Stimulated activated CD4-positive, alpha-beta T cell treated with anti-CD3 and anti-CD28 coated beads, Interleukin-12 subunit alpha, Interleukin-12 subunit beta, amount 100 ng/mL, for 48 hours (primary cell): ENCODE measurements at regions not wholly inside any gene's neighbourhood (a gene's known extent, or its start where the extent isn't known, plus 50 kb on each side); places are given as distances from the start of the nearest gene placed in this dataset.

Experiments
- DNase-seq, 3 donors: peaks; one replicate each; pipeline ENCODE4 v3.0.0-alpha.2; 2020; ENCODE audit warnings: low read depth in 2 of 3, low spot score in 1 of 3

DNA sequence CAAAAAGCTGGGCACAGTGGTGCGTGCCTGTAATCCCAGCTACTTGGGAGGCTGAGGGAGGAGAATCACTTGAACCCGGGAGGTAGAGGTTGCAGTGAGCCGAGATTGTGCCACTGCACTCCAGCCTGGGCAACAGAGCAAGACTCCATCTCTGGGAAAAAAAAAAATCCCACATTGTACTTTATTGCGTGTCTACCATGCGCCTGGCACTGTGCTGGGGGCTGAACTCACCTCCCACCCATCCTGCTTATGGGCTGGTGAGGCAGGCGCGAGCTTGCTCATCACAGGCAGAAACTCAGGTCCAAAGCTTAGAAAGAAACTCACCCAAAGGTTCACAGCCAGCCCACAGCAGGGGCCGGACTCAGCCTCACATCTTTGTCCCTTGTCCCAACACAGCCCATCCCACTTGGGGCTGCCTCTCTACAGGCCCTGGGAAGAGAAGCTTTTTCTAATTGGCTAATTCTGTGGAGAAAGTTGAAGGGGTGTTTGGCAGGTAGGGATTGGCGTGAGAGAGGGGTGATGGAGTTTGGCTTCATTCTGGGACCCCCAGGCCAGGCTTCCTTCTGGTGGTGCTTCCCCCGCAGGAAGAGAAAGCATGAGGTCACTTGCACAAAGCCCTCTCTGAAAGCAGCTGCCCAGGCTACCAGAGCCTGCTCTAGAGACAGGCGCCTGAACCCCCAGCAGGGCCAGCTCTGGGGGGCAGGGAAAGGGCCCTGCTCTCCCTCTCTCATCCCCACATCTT, 122.6 kb upstream of the SMAD3 start:
- DNase-seq: no peak

DNA sequence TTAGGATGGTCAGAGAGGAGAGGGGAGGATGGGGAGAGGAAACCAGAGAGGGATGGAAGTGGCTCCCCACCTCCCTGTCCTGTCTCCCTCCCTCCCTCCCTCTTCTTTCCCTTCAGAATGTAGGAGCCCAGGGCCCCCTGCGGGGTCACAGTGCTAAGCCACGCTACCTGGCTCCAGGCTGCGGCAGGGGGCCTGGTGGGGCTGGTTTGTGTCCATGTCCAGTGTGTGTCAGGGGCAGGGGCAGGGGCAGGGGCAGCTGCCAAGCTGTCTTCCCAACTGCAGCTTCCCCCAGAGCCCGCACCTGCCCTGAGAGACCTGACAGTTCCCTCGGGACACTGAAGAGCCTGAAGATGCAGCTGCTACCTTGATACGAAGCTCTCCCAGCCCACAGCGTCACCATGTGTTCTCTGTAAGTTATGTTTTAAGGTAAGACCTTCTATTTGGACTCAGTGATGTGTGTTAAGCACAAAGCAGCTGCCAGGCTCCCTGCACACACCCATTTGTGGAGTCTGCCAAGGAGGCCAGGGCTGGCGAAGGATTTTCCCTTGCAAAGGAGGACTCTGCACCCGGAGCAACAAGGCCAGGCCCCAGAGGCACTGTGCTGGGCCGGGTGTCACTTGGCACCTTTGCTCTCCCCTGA, 121.8 kb upstream of the SMAD3 start:
- no peak for DNase-seq

DNA sequence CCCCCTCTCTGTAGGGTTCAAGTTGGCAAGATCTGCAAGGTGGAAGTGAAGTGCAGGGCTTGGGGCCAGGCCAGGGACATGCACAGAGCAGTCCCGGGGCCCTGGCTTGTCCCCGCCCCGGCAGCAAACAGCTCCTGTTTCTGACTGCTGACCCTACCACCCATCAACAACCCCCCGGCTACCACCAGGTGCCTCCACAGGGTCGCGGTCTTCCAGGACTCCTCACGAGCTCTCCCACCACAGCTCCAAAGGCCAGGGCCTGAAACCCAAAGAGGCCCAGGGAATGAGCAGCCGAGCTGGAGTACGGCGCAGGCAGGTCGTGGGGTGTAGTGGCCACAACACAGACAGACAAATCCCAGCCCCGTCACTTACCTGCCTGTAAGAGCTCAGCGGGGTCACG, 121.3 kb upstream of the SMAD3 start:
- no peak for DNase-seq

DNA sequence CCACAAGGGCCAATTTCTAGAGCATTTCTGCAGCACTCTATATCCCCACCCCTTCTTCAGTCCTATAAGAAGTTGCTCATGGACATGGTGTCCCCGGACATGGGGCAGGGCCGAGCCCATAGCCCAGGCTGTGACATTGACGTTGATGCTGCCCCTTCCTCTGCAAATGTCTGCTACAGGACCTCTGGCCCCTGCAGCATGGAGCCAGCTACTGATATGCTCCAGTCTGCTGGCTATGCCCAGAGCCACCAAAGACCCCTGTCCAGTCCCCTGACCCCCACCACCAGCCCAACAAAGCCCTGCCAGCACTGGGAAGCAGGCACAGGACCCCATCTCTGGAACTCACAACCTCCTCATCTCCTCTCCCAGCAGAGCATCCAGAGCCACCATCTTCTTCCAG, 120.1 kb upstream of the SMAD3 start:
- DNase-seq: no peak

DNA sequence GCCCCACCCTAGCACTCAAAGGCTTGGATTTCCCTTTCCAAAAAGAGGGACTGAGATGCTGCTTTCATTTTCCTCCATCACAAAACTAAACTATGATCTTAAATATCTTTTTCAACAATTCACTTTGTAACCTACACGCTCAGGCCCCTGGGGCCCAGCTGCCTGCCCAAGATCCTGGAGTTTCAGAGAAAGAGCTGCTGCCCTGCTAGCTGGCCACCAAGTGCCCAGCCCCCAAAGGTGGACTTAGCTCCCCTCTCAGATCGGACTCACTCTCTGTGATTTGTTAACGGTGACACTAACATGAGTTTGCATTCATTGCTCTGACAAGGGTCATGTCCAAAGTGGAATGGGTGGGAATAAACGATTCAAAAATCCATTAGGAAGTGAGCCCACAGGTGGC, 119.6 kb upstream of the SMAD3 start:
- DNase-seq: no peak

DNA sequence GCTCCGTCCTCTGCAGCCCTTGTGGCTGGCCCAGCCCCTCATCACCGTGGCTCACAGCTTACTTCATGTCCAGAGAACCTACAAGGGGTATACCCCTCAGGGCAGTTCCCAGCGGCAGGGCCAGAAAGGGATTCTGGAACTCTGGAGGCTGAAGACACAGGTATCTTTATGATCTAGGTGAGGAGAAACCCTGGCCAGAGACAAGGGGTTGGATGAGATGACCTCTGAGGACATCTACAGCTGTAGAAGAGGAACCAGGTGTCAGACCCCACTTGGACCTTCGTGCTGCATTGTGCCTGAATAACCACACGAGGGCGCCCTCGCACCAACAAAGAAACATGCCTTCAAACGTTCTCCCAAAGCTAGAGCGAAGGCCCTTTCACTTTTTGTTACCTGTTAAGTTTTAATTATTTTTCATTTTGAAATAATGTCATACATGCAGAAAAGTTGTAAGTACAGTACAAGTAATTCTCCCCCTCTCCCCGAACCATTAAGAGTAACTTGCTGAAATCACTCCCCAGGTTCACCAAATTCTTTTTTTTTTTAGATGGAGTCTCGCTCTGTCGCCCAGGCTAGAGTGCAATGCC, 118.7 kb upstream of the SMAD3 start:
- DNase-seq: peak; percentile 46 to 82 (median 55)

DNA sequence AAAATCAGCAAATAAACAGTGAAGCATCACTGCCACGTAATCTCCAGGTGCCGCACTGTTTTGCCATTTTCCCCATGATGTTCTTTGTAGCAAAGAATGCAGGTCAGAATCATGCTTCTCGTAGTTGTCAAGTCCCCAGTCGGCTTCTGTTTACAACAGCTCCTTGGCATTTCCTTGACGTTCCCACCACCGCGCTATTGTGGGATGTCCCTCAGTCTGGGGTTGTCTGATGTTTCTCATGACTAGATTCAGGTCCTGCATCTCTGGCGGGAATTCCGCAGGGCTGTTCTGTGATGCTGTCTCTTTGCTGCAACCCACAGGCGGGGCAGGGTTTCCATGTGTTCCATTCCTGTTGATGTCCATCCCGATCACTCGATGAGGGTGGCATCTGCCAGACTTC, 117.9 kb upstream of the SMAD3 start:
- no peak for DNase-seq

DNA sequence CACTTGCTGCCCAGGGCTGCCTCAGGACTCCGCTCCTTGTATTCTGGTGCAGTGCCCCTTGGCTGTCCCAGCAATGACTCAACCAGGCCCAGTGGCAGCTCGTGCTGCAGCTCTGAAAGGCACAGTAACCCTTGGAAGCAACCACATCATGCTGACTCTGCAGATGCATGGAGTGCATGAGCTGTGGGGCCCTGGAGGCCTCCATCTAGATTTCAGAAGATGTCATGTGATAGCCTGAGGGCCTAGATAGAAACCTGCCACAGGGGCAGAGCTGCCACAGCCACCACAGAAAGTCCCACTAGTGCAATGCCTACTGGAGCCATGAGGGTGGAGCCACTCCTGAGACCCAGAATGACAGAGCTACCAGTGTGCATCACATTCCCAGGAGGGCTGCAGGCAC, 117.1 kb upstream of the SMAD3 start:
- no peak for DNase-seq

DNA sequence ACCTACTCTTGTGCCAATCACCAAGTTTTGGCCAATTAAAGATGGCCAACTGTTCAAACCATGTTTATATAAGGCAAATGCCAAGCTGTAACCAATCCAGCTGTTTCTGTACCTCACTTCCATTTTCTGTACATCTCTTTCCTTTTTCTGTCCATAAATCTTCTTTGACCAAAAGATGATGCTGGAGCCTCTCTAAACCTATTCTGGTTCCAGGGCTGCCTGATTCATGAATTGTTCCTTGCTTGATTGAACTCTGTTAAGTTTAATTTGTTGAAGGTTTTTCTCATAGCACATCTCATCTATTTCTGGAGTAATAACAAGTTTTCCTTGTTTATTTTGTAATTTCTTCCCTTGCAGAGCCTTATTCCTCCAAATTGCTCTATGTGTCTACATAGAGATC, 115.3 kb upstream of the SMAD3 start:
- DNase-seq: no peak

DNA sequence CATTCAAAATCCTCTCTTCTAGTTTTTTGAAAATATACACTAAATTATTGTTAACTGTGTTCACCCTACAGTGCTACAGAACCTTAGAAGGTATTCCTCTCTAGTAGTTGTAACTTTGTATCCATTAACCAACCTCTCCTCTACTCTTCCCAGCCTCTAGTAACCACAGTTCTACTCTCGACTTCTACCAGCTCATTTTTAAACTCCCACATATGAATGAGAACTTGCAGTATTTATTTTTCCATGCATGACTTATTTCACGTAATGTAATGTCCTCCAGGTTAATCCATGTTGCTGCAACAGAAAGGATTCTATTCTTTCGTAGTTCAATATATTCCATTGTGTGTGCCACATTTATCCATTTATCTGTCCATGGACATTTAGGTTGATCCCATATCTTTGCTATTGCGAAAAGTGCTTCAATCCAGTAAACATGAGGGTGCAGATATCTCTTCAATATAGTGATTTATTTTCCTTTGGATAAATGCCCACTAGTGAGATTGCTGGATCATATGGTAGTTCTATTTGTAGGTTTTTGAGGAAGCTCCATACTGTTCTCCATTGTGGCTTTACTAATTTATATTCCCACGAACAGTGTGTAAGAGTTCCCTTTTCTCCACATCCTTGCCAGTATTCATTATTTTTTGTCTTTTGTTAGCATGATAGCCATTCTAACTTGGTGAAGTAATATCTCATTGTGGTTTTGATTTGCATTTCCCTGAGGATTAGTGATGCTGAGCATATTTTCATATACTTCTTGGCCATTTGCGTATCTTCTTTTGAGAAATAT, 113.7 kb upstream of the SMAD3 start:
- DNase-seq: no peak

DNA sequence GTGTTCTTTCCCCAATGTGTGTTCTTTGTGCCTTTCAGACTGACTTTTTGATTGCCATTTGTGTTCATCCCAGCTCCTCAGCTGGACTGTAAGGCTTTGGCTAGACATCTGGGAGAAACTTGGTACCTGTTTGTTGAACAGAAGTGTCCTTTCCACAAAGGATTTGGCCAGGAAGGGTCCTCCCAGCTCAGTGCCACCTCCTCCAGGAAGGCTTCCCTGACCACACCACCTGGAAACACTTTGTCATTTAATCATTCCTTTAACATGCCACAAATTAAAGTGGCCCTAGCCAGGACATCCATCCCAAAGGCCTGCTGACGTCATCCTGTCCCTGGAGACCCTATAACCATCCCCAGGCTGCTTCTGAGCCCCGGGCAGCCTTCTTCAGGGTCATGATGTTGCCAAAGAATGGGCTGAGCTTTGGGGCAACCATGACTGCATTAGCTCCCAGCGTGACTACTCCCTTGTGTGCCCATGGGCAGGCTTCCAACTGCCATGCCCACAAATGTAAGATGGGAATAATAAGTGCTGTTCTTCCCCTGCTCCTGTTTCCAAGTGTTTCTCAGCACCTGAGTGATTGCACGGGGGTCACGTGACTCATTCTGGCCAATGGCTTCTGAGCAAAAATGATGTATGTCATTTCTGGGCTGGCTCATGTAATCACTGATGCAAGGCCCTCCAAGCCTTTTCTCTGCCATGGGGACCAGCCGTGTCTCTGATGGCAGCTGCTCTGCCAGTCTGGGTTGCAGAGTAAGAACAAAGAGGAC, 112.5 kb upstream of the SMAD3 start:
- DNase-seq: no peak

DNA sequence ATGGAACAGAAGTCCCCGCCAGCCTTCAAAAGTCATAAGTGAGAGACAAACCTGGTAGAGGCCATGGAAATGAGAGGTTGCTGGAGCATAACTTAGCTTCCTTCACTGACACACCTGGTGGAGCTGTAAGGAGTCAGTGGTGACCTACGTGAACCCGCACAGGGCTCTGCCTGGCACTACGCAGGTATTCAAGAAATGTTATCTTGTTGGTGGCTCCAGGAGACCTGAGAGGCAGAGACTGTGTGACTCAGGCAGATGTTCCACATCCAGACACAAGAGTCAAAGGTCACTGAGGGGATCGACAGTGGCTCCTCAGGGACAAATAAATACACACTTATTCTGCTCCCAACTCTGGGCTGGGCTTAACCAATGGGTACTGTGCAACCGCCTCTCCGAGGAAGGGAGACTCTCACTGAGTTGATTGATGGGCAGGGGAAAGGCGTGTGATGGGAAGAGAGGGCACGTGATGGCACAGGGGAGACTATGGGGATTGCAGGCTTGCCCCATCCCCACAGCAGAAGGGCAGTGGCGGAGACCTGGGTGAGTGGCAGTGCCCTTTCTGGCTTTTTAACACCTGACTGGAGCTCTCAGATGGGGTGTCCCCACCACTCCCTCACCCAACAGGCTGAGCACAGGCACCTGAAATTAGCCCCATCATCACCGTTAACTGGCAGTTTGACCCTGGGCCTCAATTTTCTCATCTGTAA, 111.7 kb upstream of the SMAD3 start:
- DNase-seq: no peak

DNA sequence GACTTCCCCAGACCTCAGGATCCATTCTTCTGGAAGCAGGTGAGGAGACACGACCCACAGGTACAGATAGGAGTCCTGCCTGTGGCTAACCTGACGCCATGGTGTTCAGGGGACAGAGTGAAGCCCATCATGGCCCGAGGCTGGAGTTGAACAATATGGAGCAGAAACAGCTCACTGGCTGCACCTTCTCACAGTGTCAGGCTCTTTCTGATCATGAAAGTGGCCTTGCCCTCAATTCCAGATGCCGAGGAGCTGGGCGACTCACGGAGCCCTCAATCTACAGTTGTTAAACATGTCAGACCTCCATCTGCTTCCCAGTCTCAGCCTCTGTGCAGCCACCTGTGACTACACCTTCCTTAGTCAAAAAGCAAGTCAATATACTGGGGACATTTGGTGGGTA, 110.8 kb upstream of the SMAD3 start:
- no peak for DNase-seq

DNA sequence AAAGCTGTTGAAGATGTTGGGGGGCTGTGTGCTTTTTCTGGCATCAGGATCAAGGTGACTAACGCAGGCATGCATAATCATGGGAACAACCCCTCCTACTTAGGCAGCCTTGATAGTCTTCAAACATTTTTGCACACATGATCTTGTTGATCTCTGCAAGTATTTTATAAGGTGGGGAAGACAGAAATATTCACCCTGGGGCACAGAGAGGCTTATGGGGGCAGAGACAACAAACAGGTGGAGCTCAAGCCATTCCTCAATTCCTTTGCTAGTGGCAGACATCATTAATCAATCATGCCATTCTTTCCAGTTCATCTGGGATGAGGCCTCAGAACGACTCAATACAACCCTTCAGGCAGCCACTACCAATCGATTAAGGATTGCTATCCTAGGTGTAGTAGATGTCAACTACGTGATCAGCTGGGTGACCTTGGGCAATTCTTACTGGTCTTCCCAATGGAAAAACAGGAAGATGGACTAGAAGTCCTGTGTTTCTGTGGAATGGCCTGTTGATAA, 110.3 kb upstream of the SMAD3 start:
- no peak for DNase-seq

DNA sequence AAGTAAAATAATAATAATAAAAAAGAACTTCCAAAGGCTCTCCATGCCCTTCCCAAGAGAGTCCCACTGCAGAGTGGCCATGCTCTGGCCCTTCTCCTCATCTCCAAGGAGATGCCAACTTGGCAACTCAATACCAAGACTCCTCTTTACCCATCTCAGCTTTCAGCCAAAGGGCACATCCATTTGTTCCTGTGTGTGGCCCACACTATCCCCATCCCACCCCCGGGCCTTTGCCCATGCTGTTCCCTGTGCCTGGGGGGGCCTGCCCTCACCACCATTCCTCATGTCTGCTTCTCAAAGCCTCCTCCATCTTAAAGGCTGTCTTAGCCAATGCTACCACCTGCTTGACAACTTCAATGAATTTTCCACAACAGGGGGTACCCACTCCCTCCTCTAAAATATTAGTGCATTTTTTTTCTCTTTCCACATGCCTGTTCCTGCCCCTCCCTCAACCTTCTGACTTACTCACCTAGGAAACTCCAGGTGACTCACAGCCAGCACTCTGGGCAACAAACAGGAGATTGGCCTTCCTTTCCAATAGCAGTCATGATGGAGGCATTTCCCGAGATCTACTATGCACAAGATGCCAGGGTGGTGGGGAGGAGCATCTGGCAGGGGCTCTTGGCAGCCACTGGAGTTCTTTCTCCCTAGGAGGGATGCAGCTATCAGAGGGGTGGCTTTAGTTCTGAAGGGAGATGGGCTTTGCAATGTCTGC, 109.4 kb upstream of the SMAD3 start:
- no peak for DNase-seq

DNA sequence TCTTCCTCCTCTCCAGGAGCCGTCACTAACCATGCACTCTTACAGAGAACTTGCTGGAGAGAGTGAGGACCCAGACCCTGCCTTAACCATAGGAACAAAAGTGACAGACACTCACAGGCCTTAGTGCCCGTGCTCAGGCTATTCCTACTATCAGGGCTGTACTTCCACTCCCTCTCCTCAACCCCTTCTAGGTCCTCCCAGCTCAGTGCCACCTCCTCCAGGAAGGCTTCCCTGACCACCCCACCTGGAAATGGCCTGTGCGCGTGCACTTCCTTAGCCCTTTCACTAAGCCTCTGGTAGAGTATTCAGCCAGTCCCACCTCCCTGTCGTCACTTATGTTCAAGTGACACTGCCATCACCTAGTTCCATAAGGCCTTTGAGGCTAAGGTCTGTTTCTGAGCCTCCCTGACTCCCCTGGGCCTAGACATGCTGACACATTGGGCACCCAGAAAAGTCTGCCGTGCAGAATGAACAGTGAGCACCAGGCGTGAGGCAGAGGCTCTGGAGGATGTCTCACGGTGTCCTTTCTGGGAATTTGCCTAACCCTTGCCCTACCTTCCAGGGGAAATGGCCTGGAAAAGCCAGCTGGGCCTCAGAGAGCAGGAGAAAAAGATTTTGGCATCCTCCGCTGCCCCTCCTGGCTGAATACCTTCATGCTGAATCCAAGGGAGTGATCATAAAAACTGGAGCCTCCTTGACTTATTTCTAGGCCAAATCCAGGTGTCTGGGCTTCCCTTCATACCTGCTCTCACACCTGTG, 108.6 kb upstream of the SMAD3 start:
- no peak for DNase-seq

DNA sequence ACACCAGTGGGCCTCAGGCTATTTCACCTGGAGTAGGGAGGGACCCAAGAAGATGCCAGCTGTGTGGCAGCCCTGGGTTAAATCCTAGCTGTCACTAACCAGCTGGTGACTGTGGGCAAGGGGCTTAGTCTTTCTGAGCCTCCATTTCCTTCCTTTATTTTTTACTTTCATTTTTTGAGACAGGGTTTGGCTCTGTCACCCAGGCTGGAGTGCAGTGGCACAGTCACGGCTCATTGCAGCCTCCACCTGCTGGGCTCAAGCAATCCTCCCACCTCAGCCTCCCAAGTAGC, 108.0 kb upstream of the SMAD3 start:
- DNase-seq: no peak

DNA sequence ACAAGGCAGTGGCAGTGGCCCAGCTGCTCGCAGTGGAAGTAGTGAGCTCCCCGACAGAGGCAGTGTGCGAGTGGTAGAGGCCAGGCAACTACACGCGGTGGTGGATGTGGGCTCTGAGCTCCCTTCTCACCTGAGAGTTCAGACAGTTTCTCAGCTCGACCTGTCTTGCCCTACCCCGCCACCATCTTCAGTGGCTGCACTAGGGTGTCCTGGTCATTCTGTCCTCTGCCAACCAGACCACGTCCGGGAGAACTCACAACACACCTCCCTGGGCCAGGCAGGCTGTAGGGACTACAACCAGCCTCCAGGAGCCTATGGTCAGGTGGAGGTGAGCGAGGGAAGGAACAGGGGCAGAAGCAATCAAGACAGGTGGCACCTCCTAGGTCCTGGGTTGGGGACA, 106.3 kb upstream of the SMAD3 start:
- DNase-seq: no peak

DNA sequence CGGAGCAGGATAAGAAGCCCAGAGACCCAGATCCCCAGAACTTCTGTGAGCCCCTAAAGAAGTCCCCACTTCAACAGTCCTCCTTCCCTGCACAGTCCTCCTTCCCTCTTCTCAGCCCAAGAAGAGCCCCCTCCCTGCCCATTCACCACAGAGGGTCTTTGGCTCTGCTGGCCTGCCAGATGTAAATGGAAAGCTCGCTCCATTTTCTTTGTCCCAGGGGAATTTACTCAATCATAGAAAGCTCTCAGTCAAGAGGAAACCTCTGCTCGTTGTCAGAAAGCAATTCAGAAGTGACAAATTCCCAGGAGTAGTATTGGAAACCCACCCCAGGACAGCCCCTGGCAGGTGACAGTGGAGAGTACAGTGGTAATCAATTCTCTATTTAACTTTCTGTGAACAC, 105.5 kb upstream of the SMAD3 start:
- no peak for DNase-seq
